Tibial nerve (tissue), 3 donors: ENCODE measurements at regions not wholly inside any gene's neighbourhood (a gene's known extent, or its start where the extent isn't known, plus 50 kb on each side); places are given as distances from the start of the nearest gene placed in this dataset.

Experiments used
- CTCF ChIP-seq, 5 experiments: fragments of 200-600 bp in 3 of 5; fragments of 450-650 bp in 2 of 5; sonication (generic) in 3 of 5; IDR thresholded peaks; one replicate each; pipeline ENCODE4 v1.5.1; 2016 to 2019; ENCODE audit warnings: antibody characterized with exemption in 5 of 5, mild to moderate bottlenecking in 3 of 5, moderate library complexity in 2 of 5
- POLR2A ChIP-seq, 2 donors: fragments of 450-650 bp; IDR thresholded peaks; one replicate each; pipeline ENCODE4 v1.6.1; 2017; ENCODE audit warnings: antibody characterized with exemption in 2 of 2, mild to moderate bottlenecking in 2 of 2, moderate library complexity in 2 of 2

GRCh38 chr20:20966171-20966570, 140.0 kb downstream of the LINC00237 start:
- no peak for TF ChIP-seq CTCF (IDR thresholded peaks at IDR 0.05)
- TF ChIP-seq POLR2A (IDR thresholded peaks at IDR 0.05): no peak
